Endothelial cell of umbilical vein (primary cell): ENCODE measurements at regions not wholly inside any gene's neighbourhood (a gene's known extent, or its start where the extent isn't known, plus 50 kb on each side); places are given as distances from the start of the nearest gene placed in this dataset.

Source experiments
- BruUV-seq: library from RNA; stranded (reverse); fragments of 400-500 nt; replicated peaks from 2 replicates; lab custom pipeline; 2021; lab: Mats Ljungman, UMichigan
- CTCF ChIA-PET: fragments of 300-600, 350-600 bp; sonication (Branson Sonifier 250); formaldehyde crosslinking; loops from one replicate; lab custom pipeline; 2021; ENCODE audit warnings: antibody characterized with exemption, inconsistent platforms; lab: Charles Lee
- POLR2A ChIA-PET: fragments of 300-600, 350-600 bp; sonication (Branson Sonifier 250); formaldehyde crosslinking; loops from one replicate; lab custom pipeline; 2021; ENCODE audit warnings: antibody characterized with exemption, inconsistent platforms; lab: Charles Lee
- DNase-seq: peaks from one replicate; pipeline ENCODE4 v3.0.0-alpha.2; 2011; ENCODE audit warnings: low read depth, low spot score
- FAIRE-seq: peaks from 2 replicates; lab custom pipeline; 2011; peaks lifted over from hg19 to GRCh38; lab: Jason Lieb, UNC
- H2AFZ ChIP-seq: 2 replicates; pipeline ENCODE4 v1.6.0; 2012; ENCODE audit warnings: low read depth, low read length, control low read depth, inconsistent platforms
- H3K27ac ChIP-seq: 2 replicates; pipeline ENCODE4 v1.5.1; 2011; ENCODE audit warnings: low read depth, mild to moderate bottlenecking, control low read depth, low read length, moderate library complexity; ENCODE audit not compliant: insufficient read depth
- H3K27me3 ChIP-seq, 2 experiments: 2 replicates each; pipeline versions ENCODE4 v1.6.0 to v1.6.1; 2011; ENCODE audit warnings: low read length in 2 of 2, mixed read lengths in 1 of 2; ENCODE audit not compliant: control insufficient read depth in 2 of 2, insufficient read depth in 2 of 2
- H3K36me3 ChIP-seq, 2 experiments: 2 replicates in 1 of 2; 3 replicates in 1 of 2; pipeline ENCODE4 v1.5.1; 2011; ENCODE audit warnings: low read length in 2 of 2, mild to moderate bottlenecking in 1 of 2, moderate library complexity in 1 of 2; ENCODE audit not compliant: control insufficient read depth in 2 of 2, insufficient read depth in 2 of 2; ENCODE audit errors: extremely low read depth in 1 of 2
- H3K4me1 ChIP-seq: 3 replicates; pipeline ENCODE4 v1.5.1; 2011; ENCODE audit warnings: mild to moderate bottlenecking, low read length; ENCODE audit not compliant: control insufficient read depth, insufficient read depth; ENCODE audit errors: extremely low read depth
- H3K4me2 ChIP-seq: 2 replicates; pipeline ENCODE4 v1.6.1; 2011; ENCODE audit warnings: low read length, control low read depth, mixed read lengths; ENCODE audit not compliant: insufficient read depth
- H3K4me3 ChIP-seq, 3 experiments: fragments of 200-600 bp in 1 of 3; sonication (generic), shearing (Covaris generic) in 1 of 3; replicated peaks in 1 of 3; 2 replicates each; pipeline ENCODE4 v1.5.1; 2011 to 2016; ENCODE audit warnings: control low read depth in 3 of 3, low read length in 3 of 3, mild to moderate bottlenecking in 2 of 3, inconsistent platforms in 1 of 3, low read depth in 1 of 3, moderate library complexity in 1 of 3; ENCODE audit not compliant: insufficient read depth in 1 of 3
- H3K79me2 ChIP-seq: 2 replicates; pipeline ENCODE4 v1.6.0; 2012; ENCODE audit warnings: low read length, inconsistent platforms; ENCODE audit not compliant: control insufficient read depth, insufficient read depth
- H3K9ac ChIP-seq: replicated peaks from 2 replicates; pipeline ENCODE3; 2011; ENCODE audit warnings: low read length, control low read depth; ENCODE audit not compliant: insufficient read depth; ENCODE audit errors: extremely low read depth
- H3K9me1 ChIP-seq: replicated peaks from 3 replicates; pipeline ENCODE4 v1.6.0; 2011; ENCODE audit warnings: mild to moderate bottlenecking, low read length; ENCODE audit not compliant: control insufficient read depth, insufficient read depth; ENCODE audit errors: extremely low read depth
- H3K9me3 ChIP-seq: replicated peaks from 2 replicates; pipeline ENCODE4 v1.5.1; 2012; ENCODE audit warnings: low read length, inconsistent platforms; ENCODE audit not compliant: control insufficient read depth, insufficient read depth
- H4K20me1 ChIP-seq: replicated peaks from 2 replicates; pipeline ENCODE3; 2011; ENCODE audit warnings: mild to moderate bottlenecking, low read length; ENCODE audit not compliant: control insufficient read depth, insufficient read depth; ENCODE audit errors: extremely low read depth
- EZH2 ChIP-seq: IDR thresholded peaks from 2 replicates; pipeline ENCODE4 v1.6.1; 2012; ENCODE audit warnings: borderline replicate concordance, low read depth, mild to moderate bottlenecking, moderate library complexity, low read length, inconsistent platforms; ENCODE audit not compliant: severe bottlenecking
- FOS ChIP-seq: IDR thresholded peaks from 2 replicates; pipeline ENCODE4 v1.6.1; 2011; ENCODE audit warnings: mild to moderate bottlenecking, low read length, moderate library complexity, borderline replicate concordance; ENCODE audit not compliant: insufficient read depth
- GATA2 ChIP-seq: IDR thresholded peaks from 2 replicates; pipeline ENCODE4 v1.7.0; 2011; ENCODE audit warnings: low read depth, mild to moderate bottlenecking, moderate library complexity, mixed read lengths, low read length; ENCODE audit not compliant: insufficient read length, insufficient read depth
- JUN ChIP-seq: IDR thresholded peaks from 2 replicates; pipeline ENCODE4 v1.6.1; 2011; ENCODE audit warnings: borderline replicate concordance, low read depth; ENCODE audit not compliant: insufficient read length, insufficient read depth
- MYC ChIP-seq: IDR thresholded peaks from one replicate; pipeline ENCODE4 v1.6.1; 2011; ENCODE audit warnings: mild to moderate bottlenecking, low read depth, low read length
- POLR2A ChIP-seq: IDR thresholded peaks from 2 replicates; pipeline ENCODE4 v1.6.1; 2012; ENCODE audit warnings: low read depth, mild to moderate bottlenecking, control low read depth, low read length
- POLR2AphosphoS5 ChIP-seq: IDR thresholded peaks from 2 replicates; pipeline ENCODE4 v1.6.1; 2012; ENCODE audit warnings: low read depth, mild to moderate bottlenecking, control low read depth, low read length, moderate library complexity; ENCODE audit not compliant: insufficient read depth
- dilution Hi-C: fragments of 300-500 bp; cut with MboI; formaldehyde crosslinking; loops from one replicate; pipeline ENCODE4 v1.15.0; 2019; ENCODE audit warnings: low sequenced_read_pairs; ENCODE audit not compliant: extremely low pct_ligation_motif_present
- intact Hi-C: fragments of 100-400 bp; cut with micrococcal nuclease; formaldehyde crosslinking; loops from one replicate; pipeline ENCODE4 v1.10.0; 2022
- TF ChIP-seq, protein P1 (sequence below), 2 donors: IDR thresholded peaks; 1 replicate in 1 of 2; 2 replicates in 1 of 2; pipeline ENCODE4 v1.5.1; 2011; ENCODE audit warnings: low read length in 2 of 2, mild to moderate bottlenecking in 2 of 2, moderate library complexity in 2 of 2, control low read depth in 1 of 2, inconsistent platforms in 1 of 2, low read depth in 1 of 2; ENCODE audit not compliant: insufficient read depth in 1 of 2; ENCODE audit errors: extremely low read depth in 1 of 2
- TF ChIP-seq, protein P2 (sequence below): IDR thresholded peaks from 2 replicates; pipeline ENCODE4 v1.6.1; 2011; ENCODE audit not compliant: insufficient read depth, insufficient read length

DNA sequence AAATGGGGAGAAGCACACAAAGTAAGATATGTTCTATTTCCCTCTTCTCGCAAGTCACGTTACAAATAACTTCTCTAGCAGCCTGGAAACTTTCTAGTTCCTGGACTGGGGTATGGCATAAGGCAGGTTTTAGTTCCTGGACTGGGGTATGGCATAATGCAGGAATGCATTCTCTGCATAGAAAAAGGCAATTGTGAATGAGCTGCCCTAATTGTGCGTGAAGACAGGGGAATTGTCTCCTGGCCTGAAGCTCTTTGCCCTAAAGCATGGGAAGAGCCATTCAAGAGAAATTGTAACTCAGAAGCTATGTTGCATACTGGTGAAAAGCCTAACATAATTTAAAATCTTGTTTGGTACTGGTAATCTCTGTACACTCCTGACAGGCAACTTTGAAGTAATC is 54.3 kb upstream of the CBLB start:
- Histone ChIP-seq H3K79me2 (no peaks in the 10 kb centered on the region), H3K9me1 (no peaks in the 10 kb centered on the region), H3K4me3 (no peak overlapping the region), H3K27me3 (no peaks in the 10 kb centered on the region), H3K9me3 (no peaks in the 10 kb centered on the region), H3K4me2 (no peak overlapping the region), H4K20me1 (no peaks in the 10 kb centered on the region), H3K9ac (no peak overlapping the region), H3K27ac (no peak overlapping the region), H3K4me1 (no peaks in the 10 kb centered on the region), H2AFZ (no peak overlapping the region), H3K36me3 (no peaks in the 10 kb centered on the region)
- TF ChIP-seq GATA2: no peak
- TF ChIP-seq POLR2AphosphoS5: no peak
- TF ChIP-seq POLR2A: no peak
- no peak for TF ChIP-seq MYC
- no peak for TF ChIP-seq FOS
- TF ChIP-seq JUN: no peak
- TF ChIP-seq, protein P1, sequence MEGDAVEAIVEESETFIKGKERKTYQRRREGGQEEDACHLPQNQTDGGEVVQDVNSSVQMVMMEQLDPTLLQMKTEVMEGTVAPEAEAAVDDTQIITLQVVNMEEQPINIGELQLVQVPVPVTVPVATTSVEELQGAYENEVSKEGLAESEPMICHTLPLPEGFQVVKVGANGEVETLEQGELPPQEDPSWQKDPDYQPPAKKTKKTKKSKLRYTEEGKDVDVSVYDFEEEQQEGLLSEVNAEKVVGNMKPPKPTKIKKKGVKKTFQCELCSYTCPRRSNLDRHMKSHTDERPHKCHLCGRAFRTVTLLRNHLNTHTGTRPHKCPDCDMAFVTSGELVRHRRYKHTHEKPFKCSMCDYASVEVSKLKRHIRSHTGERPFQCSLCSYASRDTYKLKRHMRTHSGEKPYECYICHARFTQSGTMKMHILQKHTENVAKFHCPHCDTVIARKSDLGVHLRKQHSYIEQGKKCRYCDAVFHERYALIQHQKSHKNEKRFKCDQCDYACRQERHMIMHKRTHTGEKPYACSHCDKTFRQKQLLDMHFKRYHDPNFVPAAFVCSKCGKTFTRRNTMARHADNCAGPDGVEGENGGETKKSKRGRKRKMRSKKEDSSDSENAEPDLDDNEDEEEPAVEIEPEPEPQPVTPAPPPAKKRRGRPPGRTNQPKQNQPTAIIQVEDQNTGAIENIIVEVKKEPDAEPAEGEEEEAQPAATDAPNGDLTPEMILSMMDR (IDR thresholded peaks at IDR 0.05; ENCODE audit: extremely low read depth in 1 of 2, insufficient read depth in 1 of 2, low read depth in 1 of 2, low read length in 2 of 2): no peak
- TF ChIP-seq, protein P2, sequence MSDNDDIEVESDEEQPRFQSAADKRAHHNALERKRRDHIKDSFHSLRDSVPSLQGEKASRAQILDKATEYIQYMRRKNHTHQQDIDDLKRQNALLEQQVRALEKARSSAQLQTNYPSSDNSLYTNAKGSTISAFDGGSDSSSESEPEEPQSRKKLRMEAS: no peak
- TF ChIP-seq EZH2: no peak
- no TSS peak for BruUV-seq
- POLR2A ChIA-PET: no interaction called here
- CTCF ChIA-PET: interaction anchor here (1.0 kb wide), 1 partner anchor 15 kb away, joined by 4 read pairs; no protein-coding TSS in a partner anchor
- FAIRE-seq (no peak), DNase-seq (no peak)
- dilution Hi-C loops: no loop called here
- intact Hi-C loops: no loop called here
